Endothelial cell of umbilical vein (primary cell): ENCODE measurements at regions not wholly inside any gene's neighbourhood (a gene's known extent, or its start where the extent isn't known, plus 50 kb on each side); places are given as distances from the start of the nearest gene placed in this dataset.

Experiments
- CTCF ChIP-seq, 2 donors: IDR thresholded peaks; 1 replicate in 1 of 2; 2 replicates in 1 of 2; pipeline ENCODE4 v1.5.1; 2011; ENCODE audit warnings: low read length in 2 of 2, mild to moderate bottlenecking in 2 of 2, moderate library complexity in 2 of 2, control low read depth in 1 of 2, inconsistent platforms in 1 of 2, low read depth in 1 of 2; ENCODE audit not compliant: insufficient read depth in 1 of 2; ENCODE audit errors: extremely low read depth in 1 of 2
- EZH2 ChIP-seq: IDR thresholded peaks from 2 replicates; pipeline ENCODE4 v1.6.1; 2012; ENCODE audit warnings: borderline replicate concordance, low read depth, mild to moderate bottlenecking, moderate library complexity, low read length, inconsistent platforms; ENCODE audit not compliant: severe bottlenecking
- JUN ChIP-seq: IDR thresholded peaks from 2 replicates; pipeline ENCODE4 v1.6.1; 2011; ENCODE audit warnings: borderline replicate concordance, low read depth; ENCODE audit not compliant: insufficient read length, insufficient read depth
- MYC ChIP-seq: IDR thresholded peaks from one replicate; pipeline ENCODE4 v1.6.1; 2011; ENCODE audit warnings: mild to moderate bottlenecking, low read depth, low read length
- POLR2A ChIP-seq: IDR thresholded peaks from 2 replicates; pipeline ENCODE4 v1.6.1; 2012; ENCODE audit warnings: low read depth, mild to moderate bottlenecking, control low read depth, low read length
- POLR2AphosphoS5 ChIP-seq: IDR thresholded peaks from 2 replicates; pipeline ENCODE4 v1.6.1; 2012; ENCODE audit warnings: low read depth, mild to moderate bottlenecking, control low read depth, low read length, moderate library complexity; ENCODE audit not compliant: insufficient read depth

- TF ChIP-seq POLR2AphosphoS5 (no peak), MYC (no peak), CTCF (IDR thresholded peaks at IDR 0.05; ENCODE audit: extremely low read depth in 1 of 2, insufficient read depth in 1 of 2, low read depth in 1 of 2, low read length in 2 of 2) (no peak), POLR2A (no peak), EZH2 (no peak), JUN (no peak)
These were observed 158.2 kb upstream of the CHD6 start for GRCh38 chr20:41776421-41776820.
